Cerebellar cortex (tissue), 1 donor: ENCODE measurements at regions not wholly inside any gene's neighbourhood (a gene's known extent, or its start where the extent isn't known, plus 50 kb on each side); places are given as distances from the start of the nearest gene placed in this dataset.
"Not testable (repeated sequence)": the region's sequence is repeated elsewhere in the genome, so short reads cannot be mapped to it uniquely, and the experiment has no call there.

Experiments
- DNase-seq: peaks from one replicate; pipeline ENCODE4 v3.0.0-alpha.2; 2015; ENCODE audit warnings: low spot score

- DNase-seq, result no peak
Observed at GRCh38 chr9:90741036-90741435, 60.6 kb upstream of the SYK start.

GRCh38 chr9:90737742-90738141 lies 63.9 kb upstream of the SYK start:
- DNase-seq, result no peak

GRCh38 chr9:90735952-90736351 lies 65.7 kb upstream of the SYK start:
- DNase-seq, result peak; percentile 37

- no peak for DNase-seq
Observed at GRCh38 chr9:90734631-90735030, 67.0 kb upstream of the SYK start.

- no peak for DNase-seq
Observed at GRCh38 chr9:90729351-90729750, 72.3 kb upstream of the SYK start.

- DNase-seq, result no peak
Observed at GRCh38 chr9:90727488-90727887, 74.1 kb upstream of the SYK start.

GRCh38 chr9:90726215-90726614 lies 75.4 kb upstream of the SYK start:
- no peak for DNase-seq

- DNase-seq, result no peak
Observed at GRCh38 chr9:90724880-90725279, 76.7 kb upstream of the SYK start.

GRCh38 chr9:90724112-90724511 lies 77.5 kb upstream of the SYK start:
- DNase-seq, result no peak

- DNase-seq, result no peak
Observed at GRCh38 chr9:90722071-90722470, 79.4 kb upstream of the DIRAS2 start.

- DNase-seq, result no peak
Observed at GRCh38 chr9:90720621-90721265, 78.1 kb upstream of the DIRAS2 start.

- no peak for DNase-seq
Observed at GRCh38 chr9:90706230-90706629, 63.6 kb upstream of the DIRAS2 start.

- no peak for DNase-seq
Observed at GRCh38 chr9:90702441-90702955, 59.9 kb upstream of the DIRAS2 start.

- no peak for DNase-seq
Observed at GRCh38 chr9:90698871-90699440, 56.3 kb upstream of the DIRAS2 start.

GRCh38 chr9:90697808-90698207 lies 55.2 kb upstream of the DIRAS2 start:
- DNase-seq, result no peak

- not testable (repeated sequence) for DNase-seq
Observed at GRCh38 chr9:90694187-90694586, 51.6 kb upstream of the DIRAS2 start.
